ENCODE measurements at regions not wholly inside any gene's neighbourhood (a gene's known extent, or its start where the extent isn't known, plus 50 kb on each side); places are given as distances from the start of the nearest gene placed in this dataset.
"Not testable (repeated sequence)": the region's sequence is repeated elsewhere in the genome, so short reads cannot be mapped to it uniquely, and the experiment has no call there.

GRCh38 chr12:89824822-89825221 lies 116.2 kb upstream of the ATP2B1 start:
- ATAC-seq, result no peak
- intact Hi-C loops (cut with micrococcal nuclease), result no loop called here
- DNase-seq, result no peak

- DNase-seq; intact Hi-C loops (cut with micrococcal nuclease); ATAC-seq: not testable (repeated sequence)
Measured at GRCh38 chr12:89822992-89823391, 114.4 kb upstream of the ATP2B1 start.

- ATAC-seq, result no peak
- no peak for DNase-seq
- intact Hi-C loops (cut with micrococcal nuclease), result no loop called here
Measured at GRCh38 chr12:89821896-89822295, 113.3 kb upstream of the ATP2B1 start.

GRCh38 chr12:89817501-89818226 lies 109.0 kb upstream of the ATP2B1 start:
- no peak for DNase-seq
- no peak for ATAC-seq
- intact Hi-C loops (cut with micrococcal nuclease), result no loop called here

- DNase-seq (no peak), ATAC-seq (no peak)
- intact Hi-C loops (cut with micrococcal nuclease), result no loop called here
Measured at GRCh38 chr12:89815225-89815624, 106.6 kb upstream of the ATP2B1 start.

GRCh38 chr12:89803412-89803811 lies 94.8 kb upstream of the ATP2B1 start:
- ATAC-seq, result no peak
- no peak for DNase-seq
- intact Hi-C loops (cut with micrococcal nuclease), result no loop called here

- DNase-seq (no peak), ATAC-seq (no peak)
- intact Hi-C loops (cut with micrococcal nuclease), result no loop called here
Measured at GRCh38 chr12:89801284-89801683, 92.6 kb upstream of the ATP2B1 start.

- ATAC-seq, result no peak
Measured at GRCh38 chr12:89800435-89800834, 91.8 kb upstream of the ATP2B1 start.

GRCh38 chr12:89799316-89799715 lies 90.7 kb upstream of the ATP2B1 start:
- intact Hi-C loops (cut with micrococcal nuclease), result no loop called here
- ATAC-seq, result no peak
- no peak for DNase-seq

More at GRCh38 chr12:89800435-89800834, 91.8 kb upstream of the ATP2B1 start:
- intact Hi-C loops (cut with micrococcal nuclease), result no loop called here
- no peak for DNase-seq

- no peak for DNase-seq
- ATAC-seq, result no peak
- intact Hi-C loops (cut with micrococcal nuclease), result no loop called here
Measured at GRCh38 chr12:89797436-89797835, 88.8 kb upstream of the ATP2B1 start.

GRCh38 chr12:89796798-89797382 lies 88.3 kb upstream of the ATP2B1 start:
- intact Hi-C loops (cut with micrococcal nuclease), result no loop called here
- ATAC-seq (no peak), DNase-seq (no peak)

- intact Hi-C loops (cut with micrococcal nuclease), result no loop called here
- DNase-seq (no peak), ATAC-seq (no peak)
Measured at GRCh38 chr12:89793946-89794345, 85.3 kb upstream of the ATP2B1 start.

GRCh38 chr12:89791286-89791685 lies 82.6 kb upstream of the ATP2B1 start:
- DNase-seq (no peak), ATAC-seq (no peak)
- intact Hi-C loops (cut with micrococcal nuclease), result no loop called here

GRCh38 chr12:89789862-89790261 lies 81.2 kb upstream of the ATP2B1 start:
- peak; percentile 40 for ATAC-seq
- intact Hi-C loops (cut with micrococcal nuclease), result no loop called here
- DNase-seq, result no peak

- intact Hi-C loops (cut with micrococcal nuclease), result no loop called here
- DNase-seq, result no peak
Measured at GRCh38 chr12:89787763-89788162, 79.1 kb upstream of the ATP2B1 start.

GRCh38 chr12:89786177-89786810 lies 77.7 kb upstream of the ATP2B1 start:
- ATAC-seq, result no peak
- no peak for DNase-seq
- intact Hi-C loops (cut with micrococcal nuclease), result no loop called here

More at GRCh38 chr12:89787763-89788162, 79.1 kb upstream of the ATP2B1 start:
- ATAC-seq, result no peak

GRCh38 chr12:89783359-89784060 lies 74.9 kb upstream of the ATP2B1 start:
- intact Hi-C loops (cut with micrococcal nuclease), result no loop called here
- ATAC-seq, result peak; percentile 99

GRCh38 chr12:89782807-89783206 lies 74.2 kb upstream of the ATP2B1 start:
- intact Hi-C loops (cut with micrococcal nuclease), result no loop called here
- no peak for DNase-seq
- ATAC-seq, result no peak

More at GRCh38 chr12:89783359-89784060, 74.9 kb upstream of the ATP2B1 start:
- no peak for DNase-seq

- no peak for DNase-seq
- no peak for ATAC-seq
- intact Hi-C loops (cut with micrococcal nuclease), result no loop called here
Measured at GRCh38 chr12:89781946-89782550, 73.4 kb upstream of the ATP2B1 start.

GRCh38 chr12:89781156-89781555 lies 72.5 kb upstream of the ATP2B1 start:
- ATAC-seq (no peak), DNase-seq (no peak)
- intact Hi-C loops (cut with micrococcal nuclease), result no loop called here
